Transverse colon (tissue), 4 donors: ENCODE measurements at regions not wholly inside any gene's neighbourhood (a gene's known extent, or its start where the extent isn't known, plus 50 kb on each side); places are given as distances from the start of the nearest gene placed in this dataset.

Experiments used
- POLR2AphosphoS5 ChIP-seq, 3 donors: sonication (generic); formaldehyde crosslinking; IDR thresholded peaks; one replicate each; pipeline ENCODE4 v1.6.1; 2016; ENCODE audit warnings: antibody characterized with exemption in 3 of 3
- TF ChIP-seq, protein P1 (sequence below), 5 experiments: fragments of 200-600 bp in 3 of 5; fragments of 450-650 bp in 2 of 5; sonication (generic) in 3 of 5; IDR thresholded peaks; 1 replicate in 2 of 5; 2 replicates in 3 of 5; pipeline ENCODE4 v1.5.1; 2016 to 2017; ENCODE audit warnings: antibody characterized with exemption in 5 of 5, inconsistent platforms in 3 of 5, mild to moderate bottlenecking in 2 of 5, moderate library complexity in 1 of 5

- TF ChIP-seq POLR2AphosphoS5 (IDR thresholded peaks at IDR 0.05): no peak
- TF ChIP-seq, protein P1, sequence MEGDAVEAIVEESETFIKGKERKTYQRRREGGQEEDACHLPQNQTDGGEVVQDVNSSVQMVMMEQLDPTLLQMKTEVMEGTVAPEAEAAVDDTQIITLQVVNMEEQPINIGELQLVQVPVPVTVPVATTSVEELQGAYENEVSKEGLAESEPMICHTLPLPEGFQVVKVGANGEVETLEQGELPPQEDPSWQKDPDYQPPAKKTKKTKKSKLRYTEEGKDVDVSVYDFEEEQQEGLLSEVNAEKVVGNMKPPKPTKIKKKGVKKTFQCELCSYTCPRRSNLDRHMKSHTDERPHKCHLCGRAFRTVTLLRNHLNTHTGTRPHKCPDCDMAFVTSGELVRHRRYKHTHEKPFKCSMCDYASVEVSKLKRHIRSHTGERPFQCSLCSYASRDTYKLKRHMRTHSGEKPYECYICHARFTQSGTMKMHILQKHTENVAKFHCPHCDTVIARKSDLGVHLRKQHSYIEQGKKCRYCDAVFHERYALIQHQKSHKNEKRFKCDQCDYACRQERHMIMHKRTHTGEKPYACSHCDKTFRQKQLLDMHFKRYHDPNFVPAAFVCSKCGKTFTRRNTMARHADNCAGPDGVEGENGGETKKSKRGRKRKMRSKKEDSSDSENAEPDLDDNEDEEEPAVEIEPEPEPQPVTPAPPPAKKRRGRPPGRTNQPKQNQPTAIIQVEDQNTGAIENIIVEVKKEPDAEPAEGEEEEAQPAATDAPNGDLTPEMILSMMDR (IDR thresholded peaks at IDR 0.05): no peak
Measured at GRCh38 chr18:69162649-69163048, 238.0 kb upstream of the DOK6 start.
